HUES64 (cell line): ENCODE measurements at regions not wholly inside any gene's neighbourhood (a gene's known extent, or its start where the extent isn't known, plus 50 kb on each side); places are given as distances from the start of the nearest gene placed in this dataset.

Experiments
- H3K27ac ChIP-seq: 2 replicates; pipeline ENCODE4 v1.7.0; 2013; ENCODE audit warnings: low read depth, low read length, inconsistent platforms
- H3K27me3 ChIP-seq: 2 replicates; pipeline ENCODE4 v1.6.1; 2013; ENCODE audit warnings: mild to moderate bottlenecking, low read length; ENCODE audit not compliant: insufficient read depth
- H3K36me3 ChIP-seq: 2 replicates; pipeline ENCODE4 v1.6.1; 2013; ENCODE audit warnings: mild to moderate bottlenecking, low read length; ENCODE audit not compliant: insufficient read depth
- H3K4me1 ChIP-seq: 2 replicates; pipeline ENCODE4 v1.6.1; 2013; ENCODE audit warnings: mild to moderate bottlenecking, low read length, moderate library complexity; ENCODE audit not compliant: insufficient read depth
- H3K4me3 ChIP-seq: 2 replicates; pipeline ENCODE4 v1.5.1; 2013; ENCODE audit warnings: mild to moderate bottlenecking, low read length, moderate library complexity
- H3K9ac ChIP-seq: 2 replicates; pipeline ENCODE4 v1.6.1; 2013; ENCODE audit warnings: mild to moderate bottlenecking, low read depth, low read length
- H3K9me3 ChIP-seq: 2 replicates; pipeline ENCODE4 v1.6.1; 2013; ENCODE audit warnings: low read depth, low read length; ENCODE audit not compliant: insufficient read depth
- WGBS: fragments of 150-250, 120-280 bp; methylation state at CpG from one replicate; pipeline ENCODE4 v1.1.7; 2013; ENCODE audit warnings: missing lambda C conversion rate; 5-methylcytosine and 5-hydroxymethylcytosine counted together

DNA sequence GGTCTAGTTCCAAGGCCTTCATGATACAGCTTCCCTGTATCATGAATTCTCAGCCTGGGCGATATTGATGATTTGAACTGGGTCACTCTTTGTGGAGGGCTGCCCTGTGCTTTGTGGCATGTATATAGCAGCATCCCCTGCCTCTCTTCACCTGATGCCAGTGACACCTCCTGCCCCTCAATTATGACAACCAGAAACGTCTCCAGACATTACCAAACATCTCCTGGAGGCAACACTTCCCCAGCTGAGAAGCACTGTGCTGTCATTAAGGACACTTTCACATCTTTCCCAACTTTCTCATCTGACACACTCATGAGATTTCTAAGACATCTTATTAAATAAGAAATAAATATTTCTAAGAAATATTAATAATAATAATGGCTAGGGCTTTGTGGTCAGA lies 315.3 kb downstream of the BCL11B start:
- 85% methylated on average over 2 of the region's 2 CpGs for WGBS
- Histone ChIP-seq H3K9me3 (no peaks in the 10 kb centered on the region), H3K27me3 (no peaks in the 10 kb centered on the region), H3K4me1 (no peaks in the 10 kb centered on the region), H3K9ac (no peak overlapping the region), H3K27ac (no peak overlapping the region), H3K4me3 (no peak overlapping the region), H3K36me3 (no peaks in the 10 kb centered on the region)

- Histone ChIP-seq H3K4me1 (no peaks in the 10 kb centered on the region), H3K36me3 (no peaks in the 10 kb centered on the region), H3K27me3 (no peaks in the 10 kb centered on the region), H3K4me3 (no peak overlapping the region), H3K9me3 (no peaks in the 10 kb centered on the region), H3K9ac (no peak overlapping the region), H3K27ac (no peak overlapping the region)
- 90% methylated on average over 20 of the region's 20 CpGs for WGBS
These were observed 314.6 kb downstream of the BCL11B start for GRCh38 chr14:98957211-98958047.

DNA sequence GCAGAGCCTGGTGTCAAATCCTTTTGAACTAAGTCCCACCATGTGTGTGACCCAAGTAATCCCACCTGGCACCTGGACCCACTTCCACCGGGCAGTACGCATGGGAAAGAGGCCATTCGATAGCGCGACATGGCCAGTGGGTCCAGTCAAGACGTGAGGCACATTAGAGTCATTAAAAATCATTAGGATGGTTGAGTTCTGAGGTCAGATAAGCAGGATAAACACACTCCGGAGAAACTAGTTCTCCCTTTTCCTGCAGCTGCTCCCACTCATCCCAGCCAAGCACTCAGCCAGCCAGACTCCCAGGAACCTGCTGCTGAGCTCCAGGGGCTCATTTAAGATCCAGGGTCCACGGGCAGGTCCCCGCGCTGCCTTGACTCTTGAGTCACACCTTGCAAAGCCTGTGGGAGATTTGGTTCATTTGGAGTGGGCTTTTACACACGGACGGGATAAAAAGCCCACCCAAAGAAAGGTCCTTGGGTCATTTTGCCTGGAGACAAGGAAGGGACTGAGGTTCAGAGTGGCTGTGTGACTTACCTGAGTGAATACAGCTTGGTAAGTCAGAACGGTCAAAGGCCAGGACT lies 313.9 kb downstream of the BCL11B start:
- Histone ChIP-seq H3K9me3 (no peaks in the 10 kb centered on the region), H3K27me3 (no peaks in the 10 kb centered on the region), H3K27ac (no peak overlapping the region), H3K36me3 (no peaks in the 10 kb centered on the region), H3K9ac (no peak overlapping the region), H3K4me1 (no peaks in the 10 kb centered on the region), H3K4me3 (no peak overlapping the region)
- WGBS = 88% methylated on average over 13 of the region's 13 CpGs

DNA sequence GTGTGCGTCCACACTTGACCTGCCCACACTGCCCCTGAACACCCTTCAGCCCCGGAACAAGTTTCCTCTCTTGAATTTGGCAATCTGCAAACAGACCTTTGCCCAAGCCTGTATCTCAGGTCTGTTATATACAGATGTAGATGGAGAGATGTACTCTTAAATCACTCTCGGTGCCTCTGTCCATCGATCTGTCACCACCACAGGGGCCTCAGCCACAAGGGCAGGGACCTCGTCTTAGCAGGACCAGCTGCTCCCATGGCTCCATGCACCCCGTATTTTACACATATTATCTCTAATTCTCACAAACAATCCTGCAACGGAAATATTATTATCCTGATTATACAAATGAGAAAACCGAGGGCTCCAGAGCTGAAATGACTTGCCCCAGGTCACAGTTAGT lies 313.4 kb downstream of the BCL11B start:
- Histone ChIP-seq H3K36me3 (no peaks in the 10 kb centered on the region), H3K9ac (no peak overlapping the region), H3K9me3 (no peaks in the 10 kb centered on the region), H3K27ac (no peak overlapping the region), H3K4me1 (no peaks in the 10 kb centered on the region), H3K27me3 (no peaks in the 10 kb centered on the region), H3K4me3 (no peak overlapping the region)
- 94% methylated on average over 8 of the region's 8 CpGs for WGBS

DNA sequence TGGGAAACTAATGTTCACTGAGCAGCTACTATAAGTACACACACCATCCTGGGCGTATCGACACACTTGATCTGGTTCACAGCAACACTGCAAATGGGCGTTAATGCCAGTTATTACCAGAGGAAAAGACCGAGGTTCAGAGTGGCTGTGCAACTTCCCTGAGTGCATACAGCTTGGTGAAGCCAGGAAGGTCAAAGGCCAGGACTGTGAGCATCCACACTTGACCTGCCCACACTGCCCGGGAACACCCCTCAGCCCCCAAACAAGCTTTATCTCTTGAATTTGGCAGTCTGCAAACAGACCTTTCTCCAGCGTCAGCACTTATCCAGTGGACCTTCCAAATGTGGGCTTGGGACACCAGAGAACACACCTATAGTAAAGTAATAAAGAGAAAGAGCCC lies 312.6 kb downstream of the BCL11B start:
- no peak overlapping the region for H3K9ac ChIP-seq
- H3K27ac ChIP-seq = no peak overlapping the region
- WGBS = 93% methylated on average over 6 of the region's 6 CpGs
- H3K36me3 ChIP-seq = no peaks in the 10 kb centered on the region
- H3K4me1 ChIP-seq = no peaks in the 10 kb centered on the region
- H3K4me3 ChIP-seq = no peak overlapping the region
- no peaks in the 10 kb centered on the region for H3K27me3 ChIP-seq
- no peaks in the 10 kb centered on the region for H3K9me3 ChIP-seq

DNA sequence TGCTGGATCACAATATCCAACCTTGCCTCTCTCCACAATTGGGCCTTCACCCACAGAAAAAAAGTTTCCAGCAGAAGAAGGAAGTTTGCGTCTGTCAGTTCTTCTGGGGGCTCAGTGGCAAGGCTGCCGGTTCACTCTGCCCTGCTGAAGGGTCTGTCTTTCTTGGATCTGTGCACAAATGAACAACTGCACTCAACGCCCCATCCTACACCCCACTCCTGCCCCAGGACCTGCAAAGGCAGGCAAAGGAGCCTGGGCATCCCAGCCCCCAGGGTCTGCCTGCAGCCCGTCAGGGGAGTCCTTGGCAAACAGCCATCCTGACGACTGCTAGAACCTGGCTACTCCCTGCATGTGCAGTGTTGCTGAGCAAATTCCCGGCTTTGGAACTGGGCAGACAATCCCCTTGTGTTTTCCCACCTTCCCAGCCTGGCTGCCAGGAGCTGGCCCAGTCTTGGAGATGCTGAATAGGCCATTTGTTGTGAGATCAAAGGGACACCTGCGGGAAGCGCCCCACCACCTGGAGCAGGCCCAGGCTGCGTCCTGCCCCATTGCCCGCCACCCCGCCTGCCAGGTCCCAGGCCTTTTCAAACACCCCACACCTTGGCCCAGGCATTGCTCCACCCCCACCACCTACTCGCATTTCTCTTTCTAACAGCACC lies 311.9 kb downstream of the BCL11B start:
- Histone ChIP-seq H3K9ac (no peak overlapping the region), H3K4me1 (no peaks in the 10 kb centered on the region), H3K9me3 (no peaks in the 10 kb centered on the region), H3K27ac (no peak overlapping the region), H3K4me3 (no peak overlapping the region), H3K27me3 (no peaks in the 10 kb centered on the region), H3K36me3 (no peaks in the 10 kb centered on the region)
- 89% methylated on average over 12 of the region's 12 CpGs for WGBS

- Histone ChIP-seq H3K27ac (no peak overlapping the region), H3K9me3 (no peaks in the 10 kb centered on the region), H3K27me3 (no peaks in the 10 kb centered on the region), H3K4me1 (no peaks in the 10 kb centered on the region), H3K36me3 (no peaks in the 10 kb centered on the region), H3K9ac (no peak overlapping the region), H3K4me3 (no peak overlapping the region)
- WGBS = 95% methylated on average over 7 of the region's 7 CpGs
These were observed 311.4 kb downstream of the BCL11B start for GRCh38 chr14:98960617-98961013.

GRCh38 chr14:98961191-98961590 lies 310.8 kb downstream of the BCL11B start:
- H3K4me3 ChIP-seq = no peak overlapping the region
- no peaks in the 10 kb centered on the region for H3K27me3 ChIP-seq
- H3K9ac ChIP-seq = no peak overlapping the region
- H3K9me3 ChIP-seq = no peaks in the 10 kb centered on the region
- H3K27ac ChIP-seq = no peak overlapping the region
- WGBS = 92% methylated on average over 4 of the region's 4 CpGs
- no peaks in the 10 kb centered on the region for H3K4me1 ChIP-seq
- no peaks in the 10 kb centered on the region for H3K36me3 ChIP-seq

DNA sequence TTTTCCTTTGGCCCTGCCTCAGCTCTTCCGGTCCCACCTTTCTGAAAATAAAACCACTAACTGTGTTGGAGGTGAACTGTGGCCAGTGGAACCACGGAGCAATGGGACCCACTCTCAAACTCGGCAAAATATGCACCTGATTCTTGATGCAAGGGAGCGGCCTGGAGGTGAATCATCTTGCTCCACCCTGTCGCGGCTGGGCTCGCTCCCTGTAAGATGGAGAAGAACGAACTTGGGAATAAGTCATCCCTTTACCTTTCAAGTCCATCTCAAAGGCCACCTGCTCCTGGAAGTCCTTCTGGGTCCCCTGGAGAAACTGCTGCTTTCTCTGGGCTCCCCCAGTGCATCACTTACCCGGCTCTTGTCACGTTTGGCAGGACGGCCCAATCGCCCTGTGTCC lies 309.9 kb downstream of the BCL11B start:
- Histone ChIP-seq H3K36me3 (no peaks in the 10 kb centered on the region), H3K9ac (no peak overlapping the region), H3K4me3 (no peak overlapping the region), H3K27ac (no peak overlapping the region), H3K27me3 (no peaks in the 10 kb centered on the region), H3K9me3 (no peaks in the 10 kb centered on the region), H3K4me1 (no peaks in the 10 kb centered on the region)
- WGBS = 87% methylated on average over 12 of the region's 12 CpGs

- H3K27ac ChIP-seq = no peak overlapping the region
- H3K9me3 ChIP-seq = no peaks in the 10 kb centered on the region
- H3K4me3 ChIP-seq = no peak overlapping the region
- no peak overlapping the region for H3K9ac ChIP-seq
- H3K36me3 ChIP-seq = no peaks in the 10 kb centered on the region
- H3K27me3 ChIP-seq = no peaks in the 10 kb centered on the region
- H3K4me1 ChIP-seq = no peaks in the 10 kb centered on the region
- WGBS = no CpG with 5 or more reads among the region's 2 CpGs
These were observed 308.4 kb downstream of the BCL11B start for GRCh38 chr14:98963610-98964009.

DNA sequence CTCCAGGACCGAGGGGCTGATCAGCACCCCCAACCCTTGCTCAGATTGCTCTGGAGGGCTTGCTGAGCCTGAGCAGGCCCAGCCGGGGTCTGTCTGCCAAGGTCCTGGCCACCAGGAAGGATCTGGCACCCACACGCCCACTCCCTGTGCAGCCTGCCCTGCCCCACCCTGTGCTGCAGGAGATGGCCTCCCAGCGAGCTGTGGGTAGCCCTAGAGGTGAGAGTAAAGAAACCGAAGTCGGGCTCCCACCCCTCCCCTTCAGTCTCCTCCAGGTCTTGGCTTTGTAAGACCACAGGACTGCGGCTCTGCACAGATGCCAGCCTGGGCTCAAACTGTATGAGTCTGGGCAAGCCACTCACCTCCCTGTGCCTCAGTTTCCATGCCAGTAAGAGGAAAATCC lies 307.8 kb downstream of the BCL11B start:
- H3K9ac ChIP-seq = no peak overlapping the region
- H3K4me3 ChIP-seq = no peak overlapping the region
- H3K27me3 ChIP-seq = no peaks in the 10 kb centered on the region
- no peaks in the 10 kb centered on the region for H3K36me3 ChIP-seq
- no peaks in the 10 kb centered on the region for H3K4me1 ChIP-seq
- no peaks in the 10 kb centered on the region for H3K9me3 ChIP-seq
- no peak overlapping the region for H3K27ac ChIP-seq
- 90% methylated on average over 7 of the region's 7 CpGs for WGBS
